Neural crest cell (in vitro differentiated cells): ENCODE measurements at regions not wholly inside any gene's neighbourhood (a gene's known extent, or its start where the extent isn't known, plus 50 kb on each side); places are given as distances from the start of the nearest gene placed in this dataset.

Experiments used
- DNase-seq: peaks from one replicate; pipeline ENCODE4 v3.0.0; 2021; ENCODE audit warnings: low read depth, mixed read lengths, low spot score
- H3K27ac Mint-ChIP-seq: one replicate; pipeline ENCODE4 v1.8.0; 2021; ENCODE audit warnings: mild to moderate bottlenecking, mixed read lengths; ENCODE audit not compliant: unreplicated experiment
- H3K27me3 Mint-ChIP-seq: 2 replicates; pipeline ENCODE4 v1.8.0; 2021; ENCODE audit warnings: low read depth, mild to moderate bottlenecking, mixed read lengths
- H3K36me3 Mint-ChIP-seq: 2 replicates; pipeline ENCODE4 v1.8.0; 2021; ENCODE audit warnings: low read depth, mild to moderate bottlenecking, mixed read lengths
- H3K4me1 Mint-ChIP-seq: 2 replicates; pipeline ENCODE4 v1.8.0; 2021; ENCODE audit warnings: mixed read lengths
- H3K4me3 Mint-ChIP-seq: one replicate; pipeline ENCODE4 v1.8.0; 2021; ENCODE audit warnings: mild to moderate bottlenecking, mixed read lengths
- H3K9me3 Mint-ChIP-seq: 2 replicates; pipeline ENCODE4 v1.8.0; 2021; ENCODE audit warnings: mixed read lengths
- CTCF ChIP-seq: fragments of 200-600 bp; sonication (generic); conservative IDR thresholded peaks from 2 replicates; pipeline ENCODE4 v1.5.0; 2021; ENCODE audit warnings: antibody characterized with exemption, mild to moderate bottlenecking

GRCh38 chr4:164169591-164169990, 584.3 kb upstream of the SMIM31 start:
- no peak for DNase-seq
- Mint-ChIP-seq H3K4me3 (no peak overlapping the region), H3K27me3 (no peaks in the 10 kb centered on the region), H3K36me3 (no peaks in the 10 kb centered on the region), H3K27ac (no peak overlapping the region), H3K4me1 (no peaks in the 10 kb centered on the region), H3K9me3 (peaks cover 5% of the 10 kb centered on the region)
- no peak for TF ChIP-seq CTCF

- Mint-ChIP-seq H3K27me3 (no peaks in the 10 kb centered on the region), H3K4me1 (peaks cover 12% of the 10 kb centered on the region), H3K4me3 (no peak overlapping the region), H3K36me3 (no peaks in the 10 kb centered on the region), H3K27ac (no peak overlapping the region), H3K9me3 (peaks cover 3% of the 10 kb centered on the region)
- no peak for TF ChIP-seq CTCF
- DNase-seq, result no peak
Observed at GRCh38 chr4:164177153-164177552, 576.8 kb upstream of the SMIM31 start.

GRCh38 chr4:164177753-164178152, 576.2 kb upstream of the SMIM31 start:
- Mint-ChIP-seq H3K27ac (no peak overlapping the region), H3K9me3 (peaks cover 3% of the 10 kb centered on the region), H3K36me3 (no peaks in the 10 kb centered on the region), H3K4me1 (peaks cover 12% of the 10 kb centered on the region), H3K27me3 (no peaks in the 10 kb centered on the region), H3K4me3 (no peak overlapping the region)
- DNase-seq, result no peak
- no peak for TF ChIP-seq CTCF

GRCh38 chr4:164188236-164188635, 565.7 kb upstream of the SMIM31 start:
- no peak for TF ChIP-seq CTCF
- Mint-ChIP-seq H3K9me3 (no peaks in the 10 kb centered on the region), H3K36me3 (no peaks in the 10 kb centered on the region), H3K27ac (no peak overlapping the region), H3K4me3 (no peak overlapping the region), H3K27me3 (no peaks in the 10 kb centered on the region), H3K4me1 (no peaks in the 10 kb centered on the region)
- no peak for DNase-seq

GRCh38 chr4:164192844-164193243, 561.1 kb upstream of the SMIM31 start:
- DNase-seq, result no peak
- no peak overlapping the region for H3K27ac Mint-ChIP-seq
- no peak for TF ChIP-seq CTCF
- no peaks in the 10 kb centered on the region for H3K4me1 Mint-ChIP-seq
- H3K4me3 Mint-ChIP-seq, result no peak overlapping the region
- H3K9me3 Mint-ChIP-seq, result no peaks in the 10 kb centered on the region
- H3K36me3 Mint-ChIP-seq, result no peaks in the 10 kb centered on the region
- H3K27me3 Mint-ChIP-seq, result no peaks in the 10 kb centered on the region

GRCh38 chr4:164193676-164194075, 560.3 kb upstream of the SMIM31 start:
- Mint-ChIP-seq H3K9me3 (no peaks in the 10 kb centered on the region), H3K36me3 (no peaks in the 10 kb centered on the region), H3K27ac (no peak overlapping the region), H3K4me1 (no peaks in the 10 kb centered on the region), H3K27me3 (no peaks in the 10 kb centered on the region), H3K4me3 (no peak overlapping the region)
- TF ChIP-seq CTCF, result no peak
- DNase-seq, result no peak
